NCI-H1930 (cell line): ENCODE measurements at regions not wholly inside any gene's neighbourhood (a gene's known extent, or its start where the extent isn't known, plus 50 kb on each side); places are given as distances from the start of the nearest gene placed in this dataset.
"Not testable (repeated sequence)": the region's sequence is repeated elsewhere in the genome, so short reads cannot be mapped to it uniquely, and the experiment has no call there.

Experiments used
- DNase-seq, 2 experiments: peaks; one replicate each; lab custom pipeline; 2025; lab: John Stamatoyannopoulos, UW

GRCh38 chr18:10170375-10170774 lies 256.6 kb downstream of the VAPA start:
- DNase-seq = no peak

GRCh38 chr18:10175333-10175732 lies 261.5 kb downstream of the VAPA start:
- DNase-seq = not testable (repeated sequence)

- DNase-seq = not testable (repeated sequence)
Observed at GRCh38 chr18:10179326-10179725, 265.5 kb downstream of the VAPA start.

GRCh38 chr18:10182009-10182624 lies 268.3 kb downstream of the VAPA start:
- DNase-seq = no peak

GRCh38 chr18:10184776-10185175 lies 269.7 kb upstream of the APCDD1 start:
- no peak for DNase-seq

GRCh38 chr18:10188971-10189810 lies 265.2 kb upstream of the APCDD1 start:
- DNase-seq = no peak

- DNase-seq = no peak
Observed at GRCh38 chr18:10190564-10190963, 263.9 kb upstream of the APCDD1 start.

GRCh38 chr18:10193444-10193843 lies 261.0 kb upstream of the APCDD1 start:
- no peak for DNase-seq

GRCh38 chr18:10194592-10194991 lies 259.8 kb upstream of the APCDD1 start:
- DNase-seq = no peak

GRCh38 chr18:10195529-10195928 lies 258.9 kb upstream of the APCDD1 start:
- no peak for DNase-seq

GRCh38 chr18:10197097-10197496 lies 257.3 kb upstream of the APCDD1 start:
- no peak for DNase-seq

- no peak for DNase-seq
Observed at GRCh38 chr18:10201226-10201625, 253.2 kb upstream of the APCDD1 start.

- no peak for DNase-seq
Observed at GRCh38 chr18:10201659-10202058, 252.8 kb upstream of the APCDD1 start.

- no peak for DNase-seq
Observed at GRCh38 chr18:10202845-10203321, 251.6 kb upstream of the APCDD1 start.

GRCh38 chr18:10205151-10205550 lies 249.3 kb upstream of the APCDD1 start:
- no peak for DNase-seq

GRCh38 chr18:10207682-10208345 lies 246.6 kb upstream of the APCDD1 start:
- no peak for DNase-seq

GRCh38 chr18:10209302-10209701 lies 245.1 kb upstream of the APCDD1 start:
- DNase-seq = no peak

GRCh38 chr18:10210057-10210633 lies 244.3 kb upstream of the APCDD1 start:
- no peak for DNase-seq

- no peak for DNase-seq
Observed at GRCh38 chr18:10213526-10213925, 240.9 kb upstream of the APCDD1 start.

- DNase-seq = no peak
Observed at GRCh38 chr18:10215446-10215845, 239.0 kb upstream of the APCDD1 start.

GRCh38 chr18:10216791-10217190 lies 237.6 kb upstream of the APCDD1 start:
- DNase-seq = no peak

GRCh38 chr18:10217211-10217610 lies 237.2 kb upstream of the APCDD1 start:
- DNase-seq = no peak

GRCh38 chr18:10225300-10225699 lies 229.1 kb upstream of the APCDD1 start:
- no peak for DNase-seq
